ENCODE measurements at regions not wholly inside any gene's neighbourhood (a gene's known extent, or its start where the extent isn't known, plus 50 kb on each side); places are given as distances from the start of the nearest gene placed in this dataset.

DNA sequence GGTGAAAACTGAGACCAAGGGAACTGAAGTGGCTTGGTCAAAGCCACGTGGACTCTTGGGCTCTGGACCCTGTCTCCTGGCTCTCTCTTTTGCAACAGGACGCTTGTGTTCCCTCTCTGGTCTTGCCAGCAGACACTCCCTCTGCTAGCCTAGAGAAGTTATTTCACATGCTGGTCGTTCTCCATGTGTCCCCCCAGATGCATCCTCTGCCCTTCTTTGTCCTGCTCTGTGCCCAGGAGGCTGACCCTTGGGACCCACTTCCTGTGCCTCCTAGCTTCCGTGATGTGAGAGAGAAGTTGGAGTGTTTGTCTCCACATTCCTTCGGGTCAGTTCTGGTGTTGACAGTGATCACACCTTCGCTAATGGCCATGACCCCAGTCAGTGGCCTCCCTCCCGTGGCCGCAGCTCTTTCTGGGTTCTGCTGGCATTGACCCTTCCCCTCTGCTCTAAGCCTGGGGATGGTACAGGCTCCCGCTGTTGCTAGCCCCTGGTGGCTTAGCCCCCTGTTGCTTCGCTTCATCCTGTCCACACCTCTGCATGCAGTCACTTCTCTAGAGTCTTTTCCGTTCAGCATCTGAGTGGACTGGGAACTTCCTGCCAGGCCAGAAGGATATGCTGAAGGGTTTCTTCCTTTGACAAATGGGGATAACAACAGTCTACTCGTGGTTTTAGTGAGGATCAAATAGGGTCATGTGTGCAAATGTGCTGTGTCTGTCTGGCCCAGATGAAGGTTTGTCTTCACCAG, 70.1 kb upstream of the BMP2 start:
- H3K9me3 ChIP-seq (ENCODE audit: low read length): no peaks in the 10 kb centered on the region
- no peak overlapping the region for H3K27ac ChIP-seq (ENCODE audit: extremely low read length, insufficient read depth, low read length)
- BruUV-seq (replicated peaks): no TSS peak
- ChIA-PET CTCF (ENCODE audit: low intra/inter-chr PET ratio, low total read pairs) (no interaction called here), POLR2A (interaction anchor here (1.1 kb wide), 1 partner anchor 575 kb away, joined by 3 read pairs; the partner anchor contains the start of gene FERMT1)
- in situ Hi-C loops (cut with HindIII; ENCODE audit: extremely low pct_ligation_motif_present, low pct_unique_long_range_greater_than_20kb): no loop called here
- H3K36me3 ChIP-seq (replicated peaks in 1 of 2; ENCODE audit: control insufficient read depth in 1 of 2, insufficient read depth in 2 of 2, low read length in 2 of 2): no peaks in the 10 kb centered on the region
- H3K4me3 ChIP-seq (replicated peaks in 1 of 3; ENCODE audit: insufficient read depth in 1 of 3, low read depth in 2 of 3, low read length in 3 of 3): peak overlapping the region in 1 of 3 experiments; percentile 5; a peak in 1 of 6 replicates
- no peaks in the 10 kb centered on the region for H4K20me1 ChIP-seq (ENCODE audit: insufficient read depth, low read length)
- H3K79me2 ChIP-seq (ENCODE audit: insufficient read depth, low read length): no peaks in the 10 kb centered on the region
- peak overlapping the region; percentile 34 for H3K4me2 ChIP-seq (ENCODE audit: low read depth, low read length)
- FAIRE-seq (no peak), DNase-seq (ENCODE audit: low spot score) (peak; percentile 39), ATAC-seq (peak; percentile 65)
- no peak overlapping the region for H2AFZ ChIP-seq (ENCODE audit: low read length)
- 3% methylated on average over 12 of the region's 12 CpGs for WGBS (ENCODE audit: low lambda C conversion rate)
- H3K27me3 ChIP-seq (ENCODE audit: control insufficient read depth in 1 of 2, insufficient read depth in 2 of 2, low read length in 2 of 2): no peaks in the 10 kb centered on the region
- H3K9ac ChIP-seq (ENCODE audit: insufficient read depth, low read depth, low read length): no peak overlapping the region
- H3K4me1 ChIP-seq (ENCODE audit: insufficient read depth, low read length): peaks cover 37% of the 10 kb centered on the region
- intact Hi-C loops (cut with micrococcal nuclease; ENCODE audit: unreplicated experiment): no loop called here
- TF ChIP-seq PPARG (CRISPR knock-in tag; conservative IDR thresholded peaks at IDR 0.05) (0 out of 2 replicates have a peak, but pooled peaks have one; percentile 26), FOXA1 (IDR thresholded peaks at IDR 0.05) (no peak), FOXA1 (CRISPR knock-in tag; IDR thresholded peaks at IDR 0.05) (peak; percentile 62), ZNF672 (CRISPR knock-in tag; IDR thresholded peaks at IDR 0.05) (no peak), ZNF816 (CRISPR knock-in tag; IDR thresholded peaks at IDR 0.05; ENCODE audit: borderline replicate concordance) (0 out of 2 replicates have a peak, but pooled peaks have one; percentile 55), ZBTB8A (CRISPR knock-in tag; IDR thresholded peaks at IDR 0.05; ENCODE audit: borderline replicate concordance, low read depth) (no peak), ZNF430 (CRISPR knock-in tag; IDR thresholded peaks at IDR 0.05) (no peak; the same call in 1 of the 2 replicates), FLYWCH1 (CRISPR knock-in tag; IDR thresholded peaks at IDR 0.05) (no peak), EEA1 (CRISPR knock-in tag; IDR thresholded peaks at IDR 0.05; ENCODE audit: borderline replicate concordance) (no peak), ZNF709 (CRISPR knock-in tag; IDR thresholded peaks at IDR 0.05) (no peak), BORCS8-MEF2B (CRISPR knock-in tag; IDR thresholded peaks at IDR 0.05) (no peak), ADNP (CRISPR knock-in tag; IDR thresholded peaks at IDR 0.05) (no peak), IKZF1 (IDR thresholded peaks at IDR 0.05) (no peak)
- TF ChIP-seq, protein P1, sequence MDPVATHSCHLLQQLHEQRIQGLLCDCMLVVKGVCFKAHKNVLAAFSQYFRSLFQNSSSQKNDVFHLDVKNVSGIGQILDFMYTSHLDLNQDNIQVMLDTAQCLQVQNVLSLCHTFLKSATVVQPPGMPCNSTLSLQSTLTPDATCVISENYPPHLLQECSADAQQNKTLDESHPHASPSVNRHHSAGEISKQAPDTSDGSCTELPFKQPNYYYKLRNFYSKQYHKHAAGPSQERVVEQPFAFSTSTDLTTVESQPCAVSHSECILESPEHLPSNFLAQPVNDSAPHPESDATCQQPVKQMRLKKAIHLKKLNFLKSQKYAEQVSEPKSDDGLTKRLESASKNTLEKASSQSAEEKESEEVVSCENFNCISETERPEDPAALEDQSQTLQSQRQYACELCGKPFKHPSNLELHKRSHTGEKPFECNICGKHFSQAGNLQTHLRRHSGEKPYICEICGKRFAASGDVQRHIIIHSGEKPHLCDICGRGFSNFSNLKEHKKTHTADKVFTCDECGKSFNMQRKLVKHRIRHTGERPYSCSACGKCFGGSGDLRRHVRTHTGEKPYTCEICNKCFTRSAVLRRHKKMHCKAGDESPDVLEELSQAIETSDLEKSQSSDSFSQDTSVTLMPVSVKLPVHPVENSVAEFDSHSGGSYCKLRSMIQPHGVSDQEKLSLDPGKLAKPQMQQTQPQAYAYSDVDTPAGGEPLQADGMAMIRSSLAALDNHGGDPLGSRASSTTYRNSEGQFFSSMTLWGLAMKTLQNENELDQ (CRISPR knock-in tag; IDR thresholded peaks at IDR 0.05; ENCODE audit: borderline replicate concordance): no peak
- TF ChIP-seq, protein P2, sequence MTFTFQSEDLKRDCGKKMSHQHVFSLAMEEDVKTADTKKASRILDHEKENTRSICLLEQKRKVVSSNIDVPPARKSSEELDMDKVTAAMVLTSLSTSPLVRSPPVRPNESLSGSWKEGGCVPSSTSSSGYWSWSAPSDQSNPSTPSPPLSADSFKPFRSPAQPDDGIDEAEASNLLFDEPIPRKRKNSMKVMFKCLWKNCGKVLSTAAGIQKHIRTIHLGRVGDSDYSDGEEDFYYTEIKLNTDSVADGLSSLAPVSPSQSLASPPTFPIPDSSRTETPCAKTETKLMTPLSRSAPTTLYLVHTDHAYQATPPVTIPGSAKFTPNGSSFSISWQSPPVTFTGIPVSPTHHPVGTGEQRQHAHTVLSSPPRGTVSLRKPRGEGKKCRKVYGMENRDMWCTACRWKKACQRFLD (CRISPR knock-in tag; IDR thresholded peaks at IDR 0.05; ENCODE audit: borderline replicate concordance): no peak
- TF ChIP-seq, protein P3, sequence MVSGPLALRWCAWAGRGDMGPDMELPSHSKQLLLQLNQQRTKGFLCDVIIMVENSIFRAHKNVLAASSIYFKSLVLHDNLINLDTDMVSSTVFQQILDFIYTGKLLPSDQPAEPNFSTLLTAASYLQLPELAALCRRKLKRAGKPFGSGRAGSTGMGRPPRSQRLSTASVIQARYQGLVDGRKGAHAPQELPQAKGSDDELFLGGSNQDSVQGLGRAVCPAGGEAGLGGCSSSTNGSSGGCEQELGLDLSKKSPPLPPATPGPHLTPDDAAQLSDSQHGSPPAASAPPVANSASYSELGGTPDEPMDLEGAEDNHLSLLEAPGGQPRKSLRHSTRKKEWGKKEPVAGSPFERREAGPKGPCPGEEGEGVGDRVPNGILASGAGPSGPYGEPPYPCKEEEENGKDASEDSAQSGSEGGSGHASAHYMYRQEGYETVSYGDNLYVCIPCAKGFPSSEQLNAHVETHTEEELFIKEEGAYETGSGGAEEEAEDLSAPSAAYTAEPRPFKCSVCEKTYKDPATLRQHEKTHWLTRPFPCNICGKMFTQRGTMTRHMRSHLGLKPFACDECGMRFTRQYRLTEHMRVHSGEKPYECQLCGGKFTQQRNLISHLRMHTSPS (CRISPR knock-in tag; IDR thresholded peaks at IDR 0.05; ENCODE audit: low read depth): no peak
- TF ChIP-seq, protein P4, sequence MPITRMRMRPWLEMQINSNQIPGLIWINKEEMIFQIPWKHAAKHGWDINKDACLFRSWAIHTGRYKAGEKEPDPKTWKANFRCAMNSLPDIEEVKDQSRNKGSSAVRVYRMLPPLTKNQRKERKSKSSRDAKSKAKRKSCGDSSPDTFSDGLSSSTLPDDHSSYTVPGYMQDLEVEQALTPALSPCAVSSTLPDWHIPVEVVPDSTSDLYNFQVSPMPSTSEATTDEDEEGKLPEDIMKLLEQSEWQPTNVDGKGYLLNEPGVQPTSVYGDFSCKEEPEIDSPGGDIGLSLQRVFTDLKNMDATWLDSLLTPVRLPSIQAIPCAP (CRISPR knock-in tag; IDR thresholded peaks at IDR 0.05; ENCODE audit: low read depth): no peak
